Mucosa of descending colon (tissue), 3 donors: ENCODE measurements at regions not wholly inside any gene's neighbourhood (a gene's known extent, or its start where the extent isn't known, plus 50 kb on each side); places are given as distances from the start of the nearest gene placed in this dataset.

ENCODE experiments used
- ATAC-seq: fragments of 200-7000 bp; cut with Tn5 transposase; one replicate; pipeline ENCODE4 v1.9.1; 2020; ENCODE audit warnings: mild to moderate bottlenecking, moderate library complexity
- DNase-seq, 3 donors: peaks; one replicate each; pipeline ENCODE4 v3.0.0-alpha.2; 2020
- H3K36me3 ChIP-seq: fragments of 200-600 bp; one replicate; pipeline ENCODE4 v1.8.0; 2021; ENCODE audit warnings: low read depth, mild to moderate bottlenecking
- H3K4me1 ChIP-seq: fragments of 200-600 bp; one replicate; pipeline ENCODE4 v1.8.0; 2021; ENCODE audit warnings: low read depth, mild to moderate bottlenecking
- H3K4me3 ChIP-seq: fragments of 200-600 bp; one replicate; pipeline ENCODE4 v1.8.0; 2021; ENCODE audit warnings: mild to moderate bottlenecking
- H3K9me3 ChIP-seq: fragments of 200-600 bp; one replicate; pipeline ENCODE4 v1.8.0; 2021; ENCODE audit warnings: mild to moderate bottlenecking
- intact Hi-C, 2 donors: fragments of 100-400 bp; cut with DNase I in 1 of 2; cut with micrococcal nuclease in 1 of 2; formaldehyde crosslinking; loops; one replicate each; pipeline versions ENCODE4 v1.11.0 to v1.11.1; 2022; cut with DNase I, micrococcal nuclease
- TF ChIP-seq, protein P1 (sequence below): fragments of 200-600 bp; IDR thresholded peaks from one replicate; pipeline ENCODE4 v1.8.0; 2022; ENCODE audit warnings: antibody characterized with exemption, mild to moderate bottlenecking
- donor health status: DM: no; HTN: no; CAD: no; lungs with moderate emphysema.
- donor health status: DM: no; HTN: no; CAD: no.
- donor health status: DM: no; HTN: yes; CAD: no.

DNA sequence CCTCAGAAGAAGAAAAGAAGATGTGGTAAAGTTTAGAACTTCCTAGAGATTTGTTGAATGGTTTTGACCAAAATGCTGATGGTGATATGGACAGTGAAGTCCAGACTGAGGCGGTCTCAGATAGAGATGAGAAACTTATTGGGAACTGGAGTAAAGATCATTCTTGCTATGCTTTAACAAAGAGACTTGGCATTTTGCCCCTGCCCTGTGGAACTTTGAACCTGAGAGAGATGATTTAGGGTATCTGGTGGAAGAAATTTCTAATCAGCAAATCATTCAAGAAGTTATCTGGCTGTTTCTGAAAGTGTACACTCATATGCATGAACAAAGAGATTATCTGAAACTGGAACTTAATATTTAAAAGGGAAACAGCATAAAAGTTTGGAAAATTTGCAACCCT is 505.2 kb downstream of the NSUN3 start:
- Histone ChIP-seq H3K4me3 (no peak overlapping the region), H3K9me3 (no peaks in the 10 kb centered on the region), H3K4me1 (no peaks in the 10 kb centered on the region), H3K36me3 (no peaks in the 10 kb centered on the region)
- intact Hi-C loops: no loop called here
- ATAC-seq: no peak
- DNase-seq: peak in 1 of 3 donors; percentile 34
- TF ChIP-seq, protein P1, sequence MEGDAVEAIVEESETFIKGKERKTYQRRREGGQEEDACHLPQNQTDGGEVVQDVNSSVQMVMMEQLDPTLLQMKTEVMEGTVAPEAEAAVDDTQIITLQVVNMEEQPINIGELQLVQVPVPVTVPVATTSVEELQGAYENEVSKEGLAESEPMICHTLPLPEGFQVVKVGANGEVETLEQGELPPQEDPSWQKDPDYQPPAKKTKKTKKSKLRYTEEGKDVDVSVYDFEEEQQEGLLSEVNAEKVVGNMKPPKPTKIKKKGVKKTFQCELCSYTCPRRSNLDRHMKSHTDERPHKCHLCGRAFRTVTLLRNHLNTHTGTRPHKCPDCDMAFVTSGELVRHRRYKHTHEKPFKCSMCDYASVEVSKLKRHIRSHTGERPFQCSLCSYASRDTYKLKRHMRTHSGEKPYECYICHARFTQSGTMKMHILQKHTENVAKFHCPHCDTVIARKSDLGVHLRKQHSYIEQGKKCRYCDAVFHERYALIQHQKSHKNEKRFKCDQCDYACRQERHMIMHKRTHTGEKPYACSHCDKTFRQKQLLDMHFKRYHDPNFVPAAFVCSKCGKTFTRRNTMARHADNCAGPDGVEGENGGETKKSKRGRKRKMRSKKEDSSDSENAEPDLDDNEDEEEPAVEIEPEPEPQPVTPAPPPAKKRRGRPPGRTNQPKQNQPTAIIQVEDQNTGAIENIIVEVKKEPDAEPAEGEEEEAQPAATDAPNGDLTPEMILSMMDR: no peak

DNA sequence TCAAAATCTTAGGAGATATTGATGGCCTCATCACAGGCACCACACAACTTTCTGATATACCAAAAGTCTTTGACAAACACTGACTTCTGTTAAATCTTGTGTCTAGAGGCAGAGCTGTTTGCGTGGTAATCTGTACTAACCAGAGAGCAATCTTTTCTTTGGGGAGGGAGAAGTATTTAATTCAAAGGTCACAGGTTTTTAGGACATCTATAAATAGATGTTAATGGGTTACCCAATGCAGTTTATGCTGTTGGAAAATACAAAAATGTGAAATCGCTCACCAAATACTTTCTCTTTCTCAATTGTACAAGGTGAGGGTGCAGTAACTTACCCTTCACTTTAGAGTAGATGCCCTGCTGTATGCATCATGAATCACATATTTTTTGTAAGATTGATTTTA is 510.5 kb downstream of the NSUN3 start:
- TF ChIP-seq, protein P1: no peak
- no peaks in the 10 kb centered on the region for H3K9me3 ChIP-seq
- DNase-seq: no peak
- intact Hi-C loops: no loop called here
- no peak overlapping the region for H3K4me3 ChIP-seq
- no peaks in the 10 kb centered on the region for H3K4me1 ChIP-seq
- ATAC-seq: no peak
- H3K36me3 ChIP-seq: no peaks in the 10 kb centered on the region

DNA sequence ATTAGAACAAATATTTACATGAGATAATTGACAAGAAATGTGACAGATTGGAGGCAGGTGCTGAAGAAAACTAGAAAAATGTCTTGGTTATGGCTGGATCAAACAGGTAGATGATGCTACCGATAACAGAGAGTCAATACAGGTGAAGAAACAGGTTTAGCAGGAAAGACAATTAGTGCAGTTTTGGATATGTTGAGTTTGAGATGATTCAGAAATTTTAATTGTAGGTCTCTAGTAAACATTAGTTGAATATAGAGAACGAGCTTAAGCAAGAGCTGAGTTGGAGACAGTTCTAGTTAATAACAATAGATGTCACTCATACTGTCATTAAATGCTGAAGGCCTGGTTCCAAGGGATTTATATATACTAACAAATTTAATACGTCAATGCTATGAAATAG is 524.4 kb downstream of the NSUN3 start:
- intact Hi-C loops: no loop called here
- DNase-seq: no peak
- TF ChIP-seq, protein P1: no peak

DNA sequence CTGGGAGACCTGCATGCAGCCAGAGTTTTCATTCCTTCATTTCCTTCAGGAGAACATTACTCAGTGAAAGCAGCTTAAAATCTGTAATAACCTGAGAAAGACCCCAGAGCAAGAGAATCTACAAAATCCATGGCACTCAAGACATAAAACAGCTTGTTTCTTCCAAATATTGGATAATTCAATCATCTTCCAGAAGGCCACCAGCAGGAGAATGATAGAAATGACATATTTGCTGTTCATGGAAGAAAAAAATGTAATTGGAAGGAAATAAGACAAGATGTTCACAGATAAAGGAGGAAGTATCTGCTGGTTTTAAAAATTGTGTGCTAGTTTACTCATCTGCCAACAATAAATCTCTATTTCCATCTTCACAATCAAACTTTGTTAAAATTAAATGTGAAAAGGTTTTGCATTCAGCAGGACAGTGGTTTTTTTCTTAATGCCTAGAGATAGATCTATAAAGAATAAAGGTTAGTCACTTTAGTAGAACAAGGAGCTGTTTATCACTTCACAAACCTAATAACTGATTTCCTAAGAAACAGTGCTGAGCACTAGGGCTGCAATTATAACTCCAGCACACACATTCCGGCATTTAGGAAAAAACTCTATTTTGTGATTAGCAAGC is 530.8 kb downstream of the NSUN3 start:
- ATAC-seq (no peak), DNase-seq (no peak)
- TF ChIP-seq, protein P1: no peak
- intact Hi-C loops: no loop called here
- Histone ChIP-seq H3K9me3 (no peaks in the 10 kb centered on the region), H3K4me1 (no peaks in the 10 kb centered on the region), H3K4me3 (no peak overlapping the region), H3K36me3 (no peaks in the 10 kb centered on the region)

More for the DNA sequence above, 524.4 kb downstream of the NSUN3 start:
- Histone ChIP-seq H3K4me3 (no peak overlapping the region), H3K4me1 (no peaks in the 10 kb centered on the region), H3K36me3 (no peaks in the 10 kb centered on the region), H3K9me3 (no peaks in the 10 kb centered on the region)
- no peak for ATAC-seq

DNA sequence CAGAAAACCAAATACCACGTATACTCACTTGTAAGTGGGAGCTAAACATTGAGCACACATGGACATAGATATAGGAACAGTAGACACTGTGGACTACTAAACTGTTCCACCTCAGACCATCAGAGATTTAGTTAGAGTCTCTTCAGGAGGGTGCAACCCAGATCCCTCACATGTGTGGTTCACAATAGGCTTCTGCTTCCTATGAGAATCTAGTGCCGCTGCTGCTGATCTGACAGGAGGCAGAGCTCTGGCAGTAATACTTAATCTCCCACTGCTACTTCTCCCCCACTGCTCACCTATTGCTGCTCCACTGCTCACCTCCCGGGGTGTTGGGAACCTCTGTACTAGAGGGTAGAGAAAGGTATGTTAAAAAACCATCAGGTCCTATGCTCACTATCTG is 533.3 kb downstream of the NSUN3 start:
- no peaks in the 10 kb centered on the region for H3K36me3 ChIP-seq
- TF ChIP-seq, protein P1: no peak
- no peak for DNase-seq
- H3K4me3 ChIP-seq: no peak overlapping the region
- H3K4me1 ChIP-seq: no peaks in the 10 kb centered on the region
- intact Hi-C loops: no loop called here
- no peak for ATAC-seq
- no peaks in the 10 kb centered on the region for H3K9me3 ChIP-seq
